Cardiac muscle cell (in vitro differentiated cells and primary cell): ENCODE measurements at regions not wholly inside any gene's neighbourhood (a gene's known extent, or its start where the extent isn't known, plus 50 kb on each side); places are given as distances from the start of the nearest gene placed in this dataset.

Source experiments
- DNase-seq, 2 donors: peaks; one replicate each; pipeline versions ENCODE4 v3.0.0 to v3.0.0-alpha.2; 2010 to 2017; ENCODE audit warnings: low read depth in 1 of 2, low spot score in 1 of 2
- H3K27ac ChIP-seq: fragments of 200-600 bp; sonication (generic); 2 replicates; pipeline ENCODE4 v1.5.1; 2016
- H3K27me3 ChIP-seq: fragments of 200-600 bp; sonication (generic); 2 replicates; pipeline ENCODE4 v1.6.0; 2016; ENCODE audit warnings: control low read depth
- H3K36me3 ChIP-seq: fragments of 200-600 bp; sonication (generic); 2 replicates; pipeline ENCODE4 v1.5.1; 2016; ENCODE audit warnings: control low read depth
- H3K4me1 ChIP-seq: fragments of 200-600 bp; sonication (generic); 2 replicates; pipeline ENCODE4 v1.8.1; 2017; ENCODE audit warnings: low read depth, mild to moderate bottlenecking, mixed run types
- H3K4me3 ChIP-seq: fragments of 200-600 bp; sonication (generic); 2 replicates; pipeline ENCODE4 v1.5.1; 2016; ENCODE audit warnings: mild to moderate bottlenecking
- H3K9me3 ChIP-seq: fragments of 200-600 bp; sonication (generic); 2 replicates; pipeline ENCODE4 v1.5.1; 2017; ENCODE audit warnings: low read depth, mild to moderate bottlenecking, control low read depth
- TF ChIP-seq, protein P1 (sequence below): IDR thresholded peaks from 2 replicates; pipeline ENCODE4 v1.5.1; 2012; ENCODE audit warnings: low read depth, mild to moderate bottlenecking, low read length

DNA sequence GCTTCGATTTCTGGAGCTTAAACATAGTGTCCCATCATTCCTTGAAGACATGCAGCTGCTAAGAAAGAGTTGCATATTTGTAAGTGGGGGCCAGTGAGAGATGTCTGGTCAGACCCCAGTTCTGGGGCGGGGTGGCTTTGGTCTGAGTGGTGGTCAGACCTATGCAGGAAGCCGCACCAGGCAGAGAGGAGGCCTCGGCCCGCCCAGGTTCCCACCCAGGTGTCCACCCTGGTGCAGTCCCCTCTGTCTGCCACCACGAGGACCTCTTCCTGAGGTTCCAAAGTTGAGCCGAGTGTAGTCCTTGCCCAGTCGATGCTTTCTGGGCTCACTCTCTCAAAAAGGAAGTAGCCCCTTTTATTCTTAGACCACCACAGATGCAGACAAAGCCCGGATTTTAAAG, 122.6 kb upstream of the DLG1 start:
- TF ChIP-seq, protein P1, sequence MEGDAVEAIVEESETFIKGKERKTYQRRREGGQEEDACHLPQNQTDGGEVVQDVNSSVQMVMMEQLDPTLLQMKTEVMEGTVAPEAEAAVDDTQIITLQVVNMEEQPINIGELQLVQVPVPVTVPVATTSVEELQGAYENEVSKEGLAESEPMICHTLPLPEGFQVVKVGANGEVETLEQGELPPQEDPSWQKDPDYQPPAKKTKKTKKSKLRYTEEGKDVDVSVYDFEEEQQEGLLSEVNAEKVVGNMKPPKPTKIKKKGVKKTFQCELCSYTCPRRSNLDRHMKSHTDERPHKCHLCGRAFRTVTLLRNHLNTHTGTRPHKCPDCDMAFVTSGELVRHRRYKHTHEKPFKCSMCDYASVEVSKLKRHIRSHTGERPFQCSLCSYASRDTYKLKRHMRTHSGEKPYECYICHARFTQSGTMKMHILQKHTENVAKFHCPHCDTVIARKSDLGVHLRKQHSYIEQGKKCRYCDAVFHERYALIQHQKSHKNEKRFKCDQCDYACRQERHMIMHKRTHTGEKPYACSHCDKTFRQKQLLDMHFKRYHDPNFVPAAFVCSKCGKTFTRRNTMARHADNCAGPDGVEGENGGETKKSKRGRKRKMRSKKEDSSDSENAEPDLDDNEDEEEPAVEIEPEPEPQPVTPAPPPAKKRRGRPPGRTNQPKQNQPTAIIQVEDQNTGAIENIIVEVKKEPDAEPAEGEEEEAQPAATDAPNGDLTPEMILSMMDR = no peak
- DNase-seq = no peak
- Histone ChIP-seq H3K4me1 (no peaks in the 10 kb centered on the region), H3K4me3 (no peak overlapping the region), H3K27ac (no peak overlapping the region), H3K36me3 (no peaks in the 10 kb centered on the region), H3K27me3 (no peaks in the 10 kb centered on the region), H3K9me3 (no peaks in the 10 kb centered on the region)

DNA sequence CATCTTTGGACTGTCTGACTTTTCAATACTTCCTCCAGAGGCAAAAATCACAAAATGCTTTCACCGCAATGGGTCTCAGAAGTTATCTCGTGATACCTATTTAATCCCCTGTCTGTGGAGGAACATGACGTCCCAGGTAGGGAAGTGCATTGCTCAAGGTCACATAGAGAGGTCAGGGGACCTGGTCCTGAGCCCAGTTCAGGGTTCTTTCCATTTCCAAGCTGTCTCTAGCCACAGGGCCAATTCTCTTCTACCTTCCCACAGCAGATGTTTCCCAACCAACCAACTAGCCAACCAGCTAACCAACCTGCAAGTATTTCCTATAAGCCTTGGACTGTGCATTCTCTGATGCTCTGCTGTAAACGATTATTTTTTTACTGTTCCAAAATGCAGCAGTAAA, 122.2 kb upstream of the DLG1 start:
- H3K9me3 ChIP-seq = no peaks in the 10 kb centered on the region
- H3K36me3 ChIP-seq = no peaks in the 10 kb centered on the region
- TF ChIP-seq, protein P1 = no peak
- no peak overlapping the region for H3K27ac ChIP-seq
- no peaks in the 10 kb centered on the region for H3K27me3 ChIP-seq
- no peak for DNase-seq
- no peak overlapping the region for H3K4me3 ChIP-seq
- H3K4me1 ChIP-seq = no peaks in the 10 kb centered on the region

DNA sequence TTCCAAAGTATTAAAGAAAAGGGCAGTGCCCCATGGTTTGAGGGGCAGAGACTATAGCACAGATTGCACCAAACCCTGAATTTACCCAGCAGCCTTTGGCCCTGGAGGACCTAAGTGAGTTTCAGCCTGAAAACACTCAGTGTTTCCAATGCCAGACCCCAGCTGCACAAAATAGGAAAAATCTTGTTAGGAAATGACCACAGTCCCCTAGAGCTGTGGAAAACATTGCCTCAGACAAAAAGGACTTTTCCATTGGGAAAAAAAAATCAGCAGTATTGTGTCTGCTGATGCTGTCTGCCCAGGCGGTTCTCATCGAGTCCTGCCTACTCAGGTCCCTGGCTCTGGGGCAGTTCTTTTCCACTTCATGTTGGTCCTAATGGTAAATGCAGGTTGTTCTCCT, 121.7 kb upstream of the DLG1 start:
- peak in 1 of 2 donors; percentile 47 for DNase-seq
- Histone ChIP-seq H3K4me3 (no peak overlapping the region), H3K27me3 (no peaks in the 10 kb centered on the region), H3K4me1 (no peaks in the 10 kb centered on the region), H3K27ac (no peak overlapping the region), H3K9me3 (no peaks in the 10 kb centered on the region), H3K36me3 (no peaks in the 10 kb centered on the region)
- TF ChIP-seq, protein P1 = no peak

DNA sequence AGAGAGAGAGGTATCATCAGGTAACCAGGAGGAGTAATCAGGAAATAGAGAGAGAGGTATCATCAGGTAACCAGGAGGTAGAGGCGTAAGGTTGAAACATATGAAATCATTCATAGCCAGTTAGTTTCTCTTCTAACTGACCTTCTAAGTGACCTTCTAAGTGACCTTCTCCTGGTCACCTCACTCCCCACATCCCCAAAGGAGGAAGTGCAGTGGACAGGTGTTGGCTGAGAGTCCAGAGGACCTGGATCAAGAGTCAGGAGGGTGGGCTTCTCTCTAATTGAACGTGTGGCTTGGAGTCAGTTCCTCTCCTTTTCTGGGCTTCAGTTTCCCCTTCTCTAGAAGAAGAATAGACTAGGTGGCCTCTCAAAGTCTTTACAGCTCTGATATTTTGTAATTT, 121.3 kb upstream of the DLG1 start:
- H3K4me3 ChIP-seq = no peak overlapping the region
- H3K27me3 ChIP-seq = no peaks in the 10 kb centered on the region
- TF ChIP-seq, protein P1 = no peak
- H3K36me3 ChIP-seq = no peaks in the 10 kb centered on the region
- no peak overlapping the region for H3K27ac ChIP-seq
- no peaks in the 10 kb centered on the region for H3K9me3 ChIP-seq
- DNase-seq = no peak
- H3K4me1 ChIP-seq = no peaks in the 10 kb centered on the region

DNA sequence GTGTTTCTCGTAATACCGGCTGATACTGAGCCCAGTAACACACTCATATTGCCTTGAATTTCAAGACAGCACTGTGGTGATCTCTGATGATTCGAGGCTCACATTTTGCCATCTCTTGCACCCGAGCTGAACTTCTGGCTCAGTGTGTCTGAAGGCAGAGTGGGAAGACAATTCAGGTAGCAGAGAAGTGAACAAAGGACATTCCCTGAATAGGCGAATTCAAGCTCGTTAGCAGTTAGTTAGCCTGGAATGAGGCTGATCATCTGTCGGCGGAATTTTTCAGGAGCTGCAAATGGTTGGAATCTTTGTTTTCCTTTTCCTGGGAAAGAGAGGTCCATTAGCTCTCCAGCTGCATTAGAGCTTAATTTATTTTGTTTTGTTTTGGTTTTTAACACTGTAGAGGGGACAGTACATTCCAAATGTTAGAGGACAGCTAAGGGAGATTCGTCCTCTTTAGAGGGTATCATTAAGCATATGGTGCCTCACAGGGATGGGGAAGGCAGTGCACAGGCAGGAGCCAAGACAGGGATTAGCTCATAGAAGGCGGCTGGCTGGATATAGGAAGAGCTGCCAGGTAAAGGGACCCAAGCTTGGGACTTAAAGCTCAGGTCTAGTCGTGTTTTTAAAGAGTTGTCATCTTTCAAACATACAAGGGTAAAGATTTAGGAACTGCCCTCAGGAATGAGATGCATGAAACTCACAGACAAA, 119.7 kb upstream of the DLG1 start:
- Histone ChIP-seq H3K4me3 (no peak overlapping the region), H3K36me3 (no peaks in the 10 kb centered on the region), H3K27me3 (no peaks in the 10 kb centered on the region), H3K4me1 (no peaks in the 10 kb centered on the region), H3K27ac (no peak overlapping the region), H3K9me3 (no peaks in the 10 kb centered on the region)
- TF ChIP-seq, protein P1 = no peak
- no peak for DNase-seq
